Progenitor cell of endocrine pancreas (in vitro differentiated cells): ENCODE measurements at regions not wholly inside any gene's neighbourhood (a gene's known extent, or its start where the extent isn't known, plus 50 kb on each side); places are given as distances from the start of the nearest gene placed in this dataset.

ENCODE experiments used
- DNase-seq: peaks from one replicate; pipeline ENCODE4 v3.0.0; 2021; ENCODE audit warnings: low spot score; ENCODE audit not compliant: unreplicated experiment
- H3K27ac Mint-ChIP-seq: 2 replicates; pipeline ENCODE4 v1.8.0; 2021; ENCODE audit warnings: mild to moderate bottlenecking, moderate library complexity, mixed read lengths
- H3K27me3 Mint-ChIP-seq: 2 replicates; pipeline ENCODE4 v1.8.0; 2021; ENCODE audit warnings: mixed read lengths
- H3K36me3 Mint-ChIP-seq: 2 replicates; pipeline ENCODE4 v1.8.0; 2022; ENCODE audit warnings: mixed read lengths; ENCODE audit not compliant: insufficient read depth
- H3K4me1 Mint-ChIP-seq: 2 replicates; pipeline ENCODE4 v1.8.0; 2021; ENCODE audit warnings: low read depth, mixed read lengths
- H3K4me3 Mint-ChIP-seq: 2 replicates; pipeline ENCODE4 v1.8.0; 2021; ENCODE audit warnings: low read depth, mild to moderate bottlenecking, moderate library complexity, mixed read lengths
- H3K9me3 Mint-ChIP-seq: 2 replicates; pipeline ENCODE4 v1.8.0; 2021; ENCODE audit warnings: low read depth, mixed read lengths
- CTCF ChIP-seq: fragments of 200-600 bp; sonication (generic); IDR thresholded peaks from one replicate; pipeline ENCODE4 v1.5.0; 2021; ENCODE audit warnings: antibody characterized with exemption, mild to moderate bottlenecking; ENCODE audit not compliant: unreplicated experiment

DNA sequence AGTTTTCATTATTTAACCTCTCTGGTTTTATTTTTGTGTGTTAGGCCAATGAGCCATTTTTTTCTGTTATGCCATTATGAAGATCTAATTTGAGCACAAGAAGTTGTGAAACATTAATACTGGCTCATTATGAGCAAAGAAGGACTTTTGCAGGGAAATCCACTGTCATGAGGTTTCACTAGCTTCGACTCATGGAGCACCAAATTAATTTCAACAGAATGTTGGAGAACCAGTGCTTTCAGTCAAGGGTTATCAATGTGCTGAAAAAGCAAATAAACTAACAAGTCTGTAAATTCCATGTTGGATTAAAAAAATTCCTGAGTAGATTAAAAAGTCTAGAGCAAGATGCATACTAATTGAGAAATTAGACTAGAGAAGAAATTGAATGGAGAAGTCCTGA, 594.2 kb upstream of the FZD8 start:
- no peaks in the 10 kb centered on the region for H3K27me3 Mint-ChIP-seq
- H3K9me3 Mint-ChIP-seq: peaks cover 15% of the 10 kb centered on the region
- H3K4me1 Mint-ChIP-seq: peaks cover 3% of the 10 kb centered on the region
- H3K4me3 Mint-ChIP-seq: no peak overlapping the region
- DNase-seq: no peak
- peaks cover 2% of the 10 kb centered on the region for H3K36me3 Mint-ChIP-seq
- no peak for TF ChIP-seq CTCF
- H3K27ac Mint-ChIP-seq: no peak overlapping the region

- no peak for DNase-seq
- H3K27me3 Mint-ChIP-seq: no peaks in the 10 kb centered on the region
- no peak overlapping the region for H3K4me3 Mint-ChIP-seq
- peaks cover 3% of the 10 kb centered on the region for H3K4me1 Mint-ChIP-seq
- TF ChIP-seq CTCF: no peak
- no peak overlapping the region for H3K27ac Mint-ChIP-seq
- H3K36me3 Mint-ChIP-seq: peaks cover 2% of the 10 kb centered on the region
- peaks cover 4% of the 10 kb centered on the region for H3K9me3 Mint-ChIP-seq
Observed at GRCh38 chr10:36232935-36233334, 590.8 kb upstream of the FZD8 start.

- Mint-ChIP-seq H3K9me3 (no peaks in the 10 kb centered on the region), H3K27me3 (peaks cover 4% of the 10 kb centered on the region), H3K27ac (no peak overlapping the region), H3K4me3 (no peak overlapping the region), H3K36me3 (no peaks in the 10 kb centered on the region), H3K4me1 (peaks cover 3% of the 10 kb centered on the region)
- TF ChIP-seq CTCF: no peak
- DNase-seq: no peak
Observed at GRCh38 chr10:36224431-36224985, 582.4 kb upstream of the FZD8 start.

DNA sequence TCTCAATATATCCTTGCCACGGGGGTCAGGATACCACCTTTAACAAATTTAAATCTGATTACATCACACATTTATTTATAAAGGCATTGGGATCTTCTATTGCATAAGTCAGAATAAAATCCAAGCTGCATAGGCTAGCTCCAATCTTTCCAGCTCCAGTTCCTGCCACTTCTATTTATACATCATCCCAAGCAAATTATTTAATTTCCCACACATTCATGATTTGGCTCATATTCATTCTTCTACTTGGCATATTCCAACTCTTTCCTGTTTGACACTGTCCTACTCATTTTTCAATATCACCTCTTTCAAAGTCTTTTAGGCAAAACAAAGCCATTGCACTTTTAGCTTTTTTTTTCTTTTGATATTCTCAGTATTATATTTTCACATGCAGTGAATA, 579.0 kb upstream of the FZD8 start:
- no peak for TF ChIP-seq CTCF
- no peak for DNase-seq
- peaks cover 4% of the 10 kb centered on the region for H3K27me3 Mint-ChIP-seq
- no peak overlapping the region for H3K4me3 Mint-ChIP-seq
- H3K4me1 Mint-ChIP-seq: peaks cover 3% of the 10 kb centered on the region
- no peaks in the 10 kb centered on the region for H3K36me3 Mint-ChIP-seq
- no peak overlapping the region for H3K27ac Mint-ChIP-seq
- no peaks in the 10 kb centered on the region for H3K9me3 Mint-ChIP-seq

DNA sequence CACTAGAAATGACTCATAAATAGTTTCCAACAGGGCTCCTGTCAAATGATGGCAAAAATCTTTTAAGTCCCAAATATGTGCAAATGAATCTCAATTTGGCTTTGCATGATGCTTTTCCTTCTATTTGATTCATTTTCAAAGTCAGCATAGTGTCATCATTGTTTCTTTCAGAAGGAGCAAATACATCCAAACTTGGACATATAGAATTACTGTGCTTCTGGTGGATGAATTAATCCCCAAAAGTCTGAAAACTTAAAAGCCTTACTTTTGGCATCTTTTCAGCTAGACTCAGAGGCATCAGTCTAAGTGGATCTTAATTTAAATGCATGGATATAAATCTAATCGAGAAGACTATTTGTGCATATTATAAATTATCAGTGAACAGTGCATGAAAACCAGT, 578.1 kb upstream of the FZD8 start:
- no peak for DNase-seq
- H3K9me3 Mint-ChIP-seq: no peaks in the 10 kb centered on the region
- peaks cover 3% of the 10 kb centered on the region for H3K4me1 Mint-ChIP-seq
- H3K27ac Mint-ChIP-seq: no peak overlapping the region
- no peak for TF ChIP-seq CTCF
- H3K36me3 Mint-ChIP-seq: no peaks in the 10 kb centered on the region
- no peak overlapping the region for H3K4me3 Mint-ChIP-seq
- H3K27me3 Mint-ChIP-seq: peaks cover 4% of the 10 kb centered on the region
